HG02973 (cell line): ENCODE measurements at regions not wholly inside any gene's neighbourhood (a gene's known extent, or its start where the extent isn't known, plus 50 kb on each side); places are given as distances from the start of the nearest gene placed in this dataset.

Experiments used
- ATAC-seq: cut with Tn5 transposase; IDR thresholded peaks from one replicate; pipeline ENCODE4 v1.9.1; 2021; ENCODE audit warnings: moderate library complexity; ENCODE audit not compliant: unreplicated experiment

- no peak for ATAC-seq
Measured at GRCh38 chr3:31244929-31245817, 287.6 kb upstream of the STT3B start.

- no peak for ATAC-seq
Measured at GRCh38 chr3:31246293-31247062, 286.2 kb upstream of the STT3B start.

DNA sequence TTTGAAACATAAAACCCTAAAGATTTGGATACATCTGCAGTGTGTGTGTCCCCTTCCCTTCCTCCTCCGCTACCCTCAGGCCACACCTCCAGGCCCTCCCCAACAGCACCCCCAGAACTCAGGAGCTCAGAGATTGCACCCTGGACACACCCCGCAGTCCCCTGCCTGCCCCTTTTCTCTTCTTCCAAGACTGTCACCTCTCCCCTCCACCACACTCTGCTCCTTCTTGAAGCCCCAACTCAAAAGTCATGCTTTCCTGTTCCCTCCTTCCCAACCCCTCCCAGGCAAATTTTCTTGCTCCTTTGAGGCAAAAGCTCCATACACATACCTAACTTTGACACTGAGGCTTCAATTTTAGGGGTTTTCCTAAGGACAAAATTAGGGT lies 285.7 kb upstream of the STT3B start:
- no peak for ATAC-seq

DNA sequence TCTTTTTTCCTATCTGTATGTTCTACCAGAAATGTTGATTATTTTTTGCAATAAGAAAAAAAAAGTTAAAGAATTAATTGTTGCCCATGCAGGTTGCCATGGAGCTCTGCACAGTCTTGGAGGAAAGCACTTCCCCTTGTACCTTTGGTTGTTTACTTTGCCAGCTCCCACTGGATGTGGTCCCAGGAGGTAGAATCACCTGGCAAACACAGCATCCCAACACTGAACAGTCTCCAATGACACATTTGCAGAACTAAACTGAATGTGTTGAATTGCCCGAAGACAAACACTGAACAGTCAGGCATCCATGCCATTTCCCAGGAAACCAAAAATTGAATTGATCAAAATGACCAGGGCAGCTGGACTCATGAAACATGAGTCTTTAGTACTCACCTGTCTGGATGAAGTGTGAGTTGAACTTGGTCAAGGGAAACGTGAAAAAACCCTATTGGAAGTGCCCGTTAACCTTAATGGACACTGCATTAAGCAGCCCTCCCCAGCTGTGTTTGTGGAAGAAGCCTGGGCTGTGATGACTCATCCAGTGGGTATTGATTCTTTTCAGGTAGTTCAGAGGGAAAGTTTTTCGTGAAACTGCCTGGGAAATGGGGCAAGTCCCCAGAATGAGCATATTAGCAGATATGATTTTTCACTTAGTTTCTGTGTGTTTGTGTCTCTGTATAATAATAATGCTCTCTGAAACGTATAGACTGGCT lies 284.7 kb upstream of the STT3B start:
- ATAC-seq, result peak; percentile 44

DNA sequence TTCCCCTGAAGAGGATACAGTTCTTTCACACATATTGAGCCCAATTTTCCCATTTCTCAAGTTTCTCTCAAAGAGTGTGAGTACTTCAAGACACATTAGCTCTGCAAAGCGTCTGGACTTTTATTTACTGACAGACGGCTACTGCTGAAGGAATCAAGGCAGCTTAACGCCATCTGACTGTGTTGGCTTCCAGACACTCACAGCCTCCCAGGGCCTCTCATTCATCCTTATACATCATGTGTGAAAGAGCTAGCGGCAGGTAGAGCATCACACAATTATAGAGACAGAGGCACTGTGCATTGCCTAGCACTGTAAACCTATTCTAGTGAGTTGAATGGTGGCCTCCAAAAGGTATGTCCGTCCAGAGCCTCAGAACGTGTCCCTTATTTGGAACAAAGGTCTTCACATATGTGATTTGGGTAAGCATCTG lies 284.1 kb upstream of the STT3B start:
- no peak for ATAC-seq

DNA sequence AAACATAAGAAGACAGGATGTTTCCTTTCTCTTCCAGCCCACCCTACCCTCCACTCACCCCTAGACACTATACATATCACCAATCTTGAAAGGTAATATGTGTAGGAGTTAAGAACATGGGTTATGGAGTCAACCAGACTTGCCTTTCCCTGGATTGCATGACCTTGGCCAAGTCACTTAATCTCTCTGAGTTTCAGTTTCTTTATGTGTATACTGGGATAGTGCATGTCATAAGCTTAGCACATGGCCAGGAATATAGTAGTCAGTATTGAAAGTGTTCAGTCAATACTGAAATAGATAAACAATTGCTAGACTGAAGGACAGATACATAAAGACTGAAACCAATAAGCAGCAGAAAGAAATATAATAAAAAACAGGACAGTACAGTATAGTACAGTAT lies 283.2 kb upstream of the STT3B start:
- ATAC-seq, result peak; percentile 33

- ATAC-seq, result no peak
Measured at GRCh38 chr3:31250116-31250777, 282.5 kb upstream of the STT3B start.

- ATAC-seq, result no peak
Measured at GRCh38 chr3:31251083-31251482, 281.6 kb upstream of the STT3B start.

DNA sequence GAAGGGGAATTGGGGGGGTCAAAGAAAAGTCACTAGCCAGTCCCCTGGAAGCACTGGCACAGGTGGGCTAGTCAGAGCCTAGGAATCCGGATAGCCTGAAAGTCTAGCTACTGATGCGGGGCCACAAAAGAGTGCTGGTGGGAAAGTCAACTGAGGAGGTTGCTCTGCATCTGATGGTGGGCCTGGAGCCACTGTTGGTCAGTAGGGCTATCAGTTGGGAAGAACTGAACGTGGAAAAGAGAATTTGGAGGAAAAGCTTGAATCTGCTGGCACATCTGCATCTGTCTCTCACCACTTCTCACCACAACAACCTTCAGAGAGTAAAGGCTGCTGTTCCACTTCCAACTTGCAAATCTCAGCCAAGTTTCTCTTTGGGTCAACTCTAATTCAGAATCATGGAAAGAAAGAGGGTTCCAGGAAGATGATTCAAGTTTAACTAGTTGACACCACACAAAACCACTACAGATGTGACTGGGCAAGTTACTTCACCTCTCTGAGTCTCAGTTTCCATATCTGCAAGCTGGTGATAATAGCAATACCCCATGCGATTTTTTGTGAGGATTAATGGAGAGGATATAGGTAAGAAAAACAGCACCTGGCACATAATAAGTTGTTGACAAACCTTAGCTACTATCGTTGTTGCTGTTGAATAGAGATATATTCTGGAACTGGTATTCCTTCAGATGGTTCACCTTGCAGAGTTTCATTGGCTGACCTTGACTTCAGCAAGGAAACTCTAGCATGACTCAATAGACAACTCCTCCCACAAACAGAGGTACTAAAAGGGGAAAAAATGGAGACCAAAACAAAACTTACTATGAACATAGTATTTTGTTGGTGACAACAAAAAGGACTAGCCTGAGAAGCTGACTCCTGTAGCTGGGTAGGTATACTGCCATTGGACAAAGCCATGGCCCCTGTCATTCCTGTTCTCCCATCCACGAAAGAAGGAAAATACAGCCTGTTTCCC lies 280.2 kb upstream of the STT3B start:
- peak; percentile 34 for ATAC-seq

GRCh38 chr3:31253782-31254181 lies 278.9 kb upstream of the STT3B start:
- ATAC-seq, result no peak

GRCh38 chr3:31254483-31254882 lies 278.2 kb upstream of the STT3B start:
- ATAC-seq, result no peak

- ATAC-seq, result no peak
Measured at GRCh38 chr3:31255007-31255581, 277.6 kb upstream of the STT3B start.

DNA sequence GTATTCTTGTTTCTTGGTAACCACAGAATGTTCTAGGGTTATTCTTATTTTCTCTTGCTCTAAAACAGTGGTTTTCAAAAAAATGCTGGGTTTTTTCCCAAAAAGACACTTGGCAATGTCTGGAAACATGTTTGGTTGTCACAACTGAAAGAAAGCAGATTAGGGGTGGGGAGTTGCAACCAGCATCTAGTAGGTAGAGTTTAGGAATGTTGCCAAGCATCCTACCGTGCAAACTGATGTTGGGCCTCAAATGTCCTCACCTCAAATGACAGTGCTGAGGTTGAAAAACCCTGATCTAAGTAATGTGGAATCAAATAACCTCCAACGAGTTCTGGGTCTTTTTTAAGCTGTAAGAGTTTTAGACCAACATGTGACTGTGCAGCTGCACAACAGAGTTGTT lies 270.5 kb upstream of the STT3B start:
- no peak for ATAC-seq

- ATAC-seq, result no peak
Measured at GRCh38 chr3:31263897-31264296, 268.8 kb upstream of the STT3B start.

DNA sequence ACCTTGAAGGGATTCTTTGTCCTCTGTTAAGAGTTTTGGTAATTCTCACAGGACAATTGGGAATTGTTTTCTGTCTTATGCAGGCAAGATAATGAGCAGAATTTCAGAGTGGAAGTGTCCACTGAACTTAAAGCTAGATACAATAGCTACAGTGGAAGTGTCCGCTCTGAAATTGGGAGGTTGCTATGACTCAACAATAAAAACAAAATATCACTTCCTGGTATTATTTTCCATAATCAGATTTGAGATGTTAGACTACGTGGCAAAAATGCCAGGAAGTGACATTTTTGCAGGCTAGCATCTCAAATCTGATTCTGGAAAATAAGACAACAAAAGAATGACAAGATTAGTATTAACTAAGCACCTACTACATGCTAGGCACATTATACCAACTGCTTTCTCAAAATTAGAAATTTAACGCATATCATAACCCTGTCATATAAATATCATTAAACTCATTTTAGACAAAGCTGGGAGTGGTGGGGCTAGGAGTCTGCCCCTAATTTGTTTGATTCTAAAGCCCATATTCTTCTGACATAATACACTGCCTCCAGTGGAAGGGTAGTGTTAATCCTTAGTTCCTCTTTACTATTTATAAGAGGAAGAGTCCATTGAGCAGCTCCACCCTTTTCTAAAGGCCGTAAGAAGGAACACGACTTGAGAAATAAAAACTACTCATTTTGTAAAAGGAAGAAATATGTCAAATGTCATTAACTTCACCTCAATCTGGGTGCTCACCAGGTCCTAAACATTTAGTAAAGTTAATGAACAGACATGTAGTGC lies 266.9 kb upstream of the STT3B start:
- no peak for ATAC-seq

DNA sequence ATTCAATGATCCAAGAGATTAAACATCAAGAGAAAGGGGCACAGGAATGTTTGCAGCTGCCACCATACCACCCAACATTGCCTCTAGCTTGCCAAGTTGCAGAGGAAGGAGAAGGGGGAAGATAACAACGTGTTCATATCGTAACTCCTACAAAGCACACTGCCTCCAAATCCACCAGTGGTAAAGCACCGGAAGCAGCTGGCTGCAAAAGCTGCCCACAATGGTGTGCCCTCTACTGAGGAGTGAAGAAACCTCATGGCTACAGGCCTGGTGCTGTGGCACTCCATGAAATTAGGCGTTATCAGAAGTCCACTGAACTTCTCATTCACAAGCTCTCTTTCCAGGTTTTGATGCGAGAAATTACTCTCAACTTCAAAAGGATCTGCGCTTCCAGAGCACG lies 263.9 kb upstream of the STT3B start:
- no peak for ATAC-seq

- ATAC-seq, result no peak
Measured at GRCh38 chr3:31270010-31270409, 262.7 kb upstream of the STT3B start.

DNA sequence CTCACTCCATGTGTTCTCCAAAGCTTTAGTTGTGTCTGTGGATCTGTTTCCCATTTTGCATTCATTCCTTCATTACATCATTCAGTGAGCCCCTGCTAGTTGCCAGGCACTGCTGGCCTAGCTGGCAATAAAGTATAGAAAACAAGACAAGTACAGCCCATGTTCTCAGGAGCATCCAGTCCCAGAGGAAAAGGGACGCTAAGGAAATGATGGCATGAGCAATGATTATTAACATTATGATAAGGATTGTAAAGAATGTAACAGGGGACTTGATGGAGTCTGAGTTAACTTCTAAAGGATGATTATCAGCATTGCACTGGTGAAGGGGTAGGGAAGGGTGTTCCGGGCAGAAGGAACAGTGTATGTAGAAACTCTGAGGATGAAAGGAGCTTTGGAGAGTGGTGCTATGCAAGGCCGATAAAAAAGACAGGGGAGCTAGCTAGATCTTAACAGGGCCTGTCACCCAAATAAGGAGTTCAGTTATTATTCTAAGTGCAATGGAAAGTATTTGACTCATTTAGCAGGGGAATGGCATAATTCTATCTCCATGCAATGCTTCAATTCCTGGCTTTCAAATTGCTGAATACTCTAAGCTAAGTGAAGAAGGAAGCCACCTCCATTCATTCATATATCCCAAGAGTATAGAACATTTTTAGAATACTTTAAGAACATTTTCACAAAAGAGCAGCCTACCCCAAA lies 258.2 kb upstream of the STT3B start:
- no peak for ATAC-seq
